Activated CD4-positive, CD25-positive, alpha-beta regulatory T cell treated with anti-CD3 and anti-CD28 coated beads, Interleukin-2, amount 50 U/mL, for 72 hours (primary cell): ENCODE measurements at regions not wholly inside any gene's neighbourhood (a gene's known extent, or its start where the extent isn't known, plus 50 kb on each side); places are given as distances from the start of the nearest gene placed in this dataset.

Experiments used
- DNase-seq: peaks from one replicate; pipeline ENCODE4 v3.0.0; 2021

- no peak for DNase-seq
Observed at GRCh38 chr5:42360616-42361314, 62.5 kb upstream of the GHR start.

GRCh38 chr5:42361315-42361688, 61.9 kb upstream of the GHR start:
- DNase-seq: no peak

- no peak for DNase-seq
Observed at GRCh38 chr5:42366051-42366450, 57.2 kb upstream of the GHR start.
